ENCODE measurements at regions not wholly inside any gene's neighbourhood (a gene's known extent, or its start where the extent isn't known, plus 50 kb on each side); places are given as distances from the start of the nearest gene placed in this dataset.

DNA sequence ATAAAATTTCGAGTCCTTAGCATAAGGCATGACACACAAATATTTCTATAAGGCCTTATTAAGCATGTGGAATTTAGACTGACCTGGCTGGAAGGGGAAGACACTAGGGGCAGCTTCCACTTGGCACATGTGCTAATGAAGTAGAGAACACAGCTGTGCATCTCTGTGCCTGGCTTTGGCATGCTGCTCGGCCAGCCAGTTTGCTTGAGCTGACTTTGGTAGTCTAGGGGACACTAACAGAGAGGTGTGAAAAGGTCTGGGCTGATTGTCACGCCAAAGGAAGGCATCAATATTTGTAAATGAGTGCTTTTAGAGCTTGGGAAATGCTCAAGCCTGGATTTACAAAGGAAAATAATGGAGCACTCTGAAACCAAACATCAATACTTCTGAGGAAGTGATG lies 723.7 kb downstream of the PRELID2 start:
- Mint-ChIP-seq H3K4me3 (no peak overlapping the region), H3K4me1 (ENCODE audit: unreplicated experiment) (no peaks in the 10 kb centered on the region), H3K27ac (no peak overlapping the region), H3K27me3 (peaks cover 6% of the 10 kb centered on the region), H3K36me3 (no peaks in the 10 kb centered on the region), H3K9me3 (no peaks in the 10 kb centered on the region)
- no peak for DNase-seq (ENCODE audit: extremely low spot score, unreplicated experiment)
- TF ChIP-seq, protein P1, sequence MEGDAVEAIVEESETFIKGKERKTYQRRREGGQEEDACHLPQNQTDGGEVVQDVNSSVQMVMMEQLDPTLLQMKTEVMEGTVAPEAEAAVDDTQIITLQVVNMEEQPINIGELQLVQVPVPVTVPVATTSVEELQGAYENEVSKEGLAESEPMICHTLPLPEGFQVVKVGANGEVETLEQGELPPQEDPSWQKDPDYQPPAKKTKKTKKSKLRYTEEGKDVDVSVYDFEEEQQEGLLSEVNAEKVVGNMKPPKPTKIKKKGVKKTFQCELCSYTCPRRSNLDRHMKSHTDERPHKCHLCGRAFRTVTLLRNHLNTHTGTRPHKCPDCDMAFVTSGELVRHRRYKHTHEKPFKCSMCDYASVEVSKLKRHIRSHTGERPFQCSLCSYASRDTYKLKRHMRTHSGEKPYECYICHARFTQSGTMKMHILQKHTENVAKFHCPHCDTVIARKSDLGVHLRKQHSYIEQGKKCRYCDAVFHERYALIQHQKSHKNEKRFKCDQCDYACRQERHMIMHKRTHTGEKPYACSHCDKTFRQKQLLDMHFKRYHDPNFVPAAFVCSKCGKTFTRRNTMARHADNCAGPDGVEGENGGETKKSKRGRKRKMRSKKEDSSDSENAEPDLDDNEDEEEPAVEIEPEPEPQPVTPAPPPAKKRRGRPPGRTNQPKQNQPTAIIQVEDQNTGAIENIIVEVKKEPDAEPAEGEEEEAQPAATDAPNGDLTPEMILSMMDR (conservative IDR thresholded peaks at IDR 0.05), result no peak

DNA sequence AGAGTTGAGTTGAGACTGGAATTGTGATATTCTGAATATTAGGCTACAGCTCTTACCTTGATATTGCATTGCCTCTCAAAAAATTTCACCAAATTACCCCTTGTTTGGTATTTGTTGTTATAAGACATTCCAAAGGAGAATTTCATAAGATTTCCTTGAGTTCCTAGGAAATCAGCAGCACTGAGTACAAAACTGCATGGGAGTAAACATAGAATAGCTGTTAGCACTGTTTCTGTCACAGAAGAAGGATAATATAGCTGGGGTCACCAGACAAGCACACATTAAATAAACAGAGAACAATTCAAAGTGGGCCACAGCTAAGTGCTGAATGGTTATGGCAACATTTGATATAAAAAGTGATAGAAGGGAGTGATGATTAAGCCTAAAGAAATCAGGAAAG lies 724.3 kb downstream of the PRELID2 start:
- no peak for DNase-seq (ENCODE audit: extremely low spot score, unreplicated experiment)
- Mint-ChIP-seq H3K4me1 (ENCODE audit: unreplicated experiment) (no peaks in the 10 kb centered on the region), H3K9me3 (no peaks in the 10 kb centered on the region), H3K4me3 (no peak overlapping the region), H3K27ac (no peak overlapping the region), H3K27me3 (peaks cover 6% of the 10 kb centered on the region), H3K36me3 (no peaks in the 10 kb centered on the region)
- TF ChIP-seq, protein P1 (conservative IDR thresholded peaks at IDR 0.05), result no peak

DNA sequence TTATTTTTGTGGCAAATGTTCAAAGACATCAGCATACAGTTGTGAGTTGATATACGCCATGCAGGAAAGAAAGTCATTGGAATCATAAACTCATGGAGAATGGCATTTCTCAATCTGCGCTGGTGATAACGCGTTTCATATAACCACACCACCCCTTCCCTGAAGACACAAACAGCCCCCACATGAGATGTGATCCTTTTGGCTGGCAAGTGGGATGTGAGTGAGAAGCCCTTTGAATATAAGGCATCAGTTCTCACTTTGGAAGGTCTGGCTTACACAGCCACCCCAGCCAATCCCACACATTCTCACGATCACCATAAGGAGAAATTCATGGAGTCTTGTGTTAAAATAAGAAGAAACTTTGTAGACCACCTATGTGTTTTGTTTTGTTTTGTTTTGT lies 725.0 kb downstream of the PRELID2 start:
- Mint-ChIP-seq H3K27ac (no peak overlapping the region), H3K4me3 (no peak overlapping the region), H3K4me1 (ENCODE audit: unreplicated experiment) (no peaks in the 10 kb centered on the region), H3K27me3 (peaks cover 6% of the 10 kb centered on the region), H3K9me3 (no peaks in the 10 kb centered on the region), H3K36me3 (no peaks in the 10 kb centered on the region)
- DNase-seq (ENCODE audit: extremely low spot score, unreplicated experiment), result no peak
- TF ChIP-seq, protein P1 (conservative IDR thresholded peaks at IDR 0.05), result no peak

DNA sequence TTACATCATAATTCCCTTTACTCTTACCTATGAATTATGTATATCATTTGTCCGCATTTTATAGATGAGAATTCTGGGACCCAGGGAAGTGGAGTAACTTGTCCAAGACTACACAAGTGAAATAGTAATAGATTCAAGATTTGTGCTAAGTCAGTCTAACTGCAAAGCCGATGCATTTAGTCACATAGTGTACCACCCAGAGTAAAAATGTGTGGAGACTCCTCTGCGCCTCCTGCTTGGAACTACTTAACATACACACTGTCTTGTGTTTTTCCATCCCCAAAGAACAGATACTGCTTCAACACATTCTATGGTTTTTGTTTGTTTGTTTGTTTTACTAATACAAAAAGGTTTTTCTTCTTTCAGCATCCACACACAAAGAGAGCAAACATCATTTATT lies 729.8 kb downstream of the PRELID2 start:
- no peak for DNase-seq (ENCODE audit: extremely low spot score, unreplicated experiment)
- TF ChIP-seq, protein P1 (conservative IDR thresholded peaks at IDR 0.05), result no peak
- Mint-ChIP-seq H3K27me3 (no peaks in the 10 kb centered on the region), H3K4me3 (no peak overlapping the region), H3K36me3 (no peaks in the 10 kb centered on the region), H3K9me3 (no peaks in the 10 kb centered on the region), H3K4me1 (ENCODE audit: unreplicated experiment) (no peaks in the 10 kb centered on the region), H3K27ac (no peak overlapping the region)

DNA sequence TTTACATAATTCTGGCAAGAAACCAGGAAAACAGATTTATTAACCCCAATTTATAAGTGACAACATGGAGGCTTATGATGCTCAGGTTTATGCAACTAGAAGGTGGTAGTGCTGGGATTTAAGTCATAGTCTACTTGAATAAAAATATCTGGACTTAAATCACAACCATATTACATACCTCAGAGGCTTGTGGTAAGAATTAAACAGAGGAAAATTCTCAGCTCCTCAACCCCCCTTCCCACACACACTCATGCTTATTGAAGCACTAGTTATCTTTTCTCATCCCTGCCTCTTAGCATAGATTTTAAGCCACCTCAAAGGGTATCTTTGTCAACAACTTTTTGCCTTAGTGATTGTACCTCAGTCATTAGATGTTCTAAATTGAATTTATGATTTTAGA lies 731.0 kb downstream of the PRELID2 start:
- Mint-ChIP-seq H3K4me1 (ENCODE audit: unreplicated experiment) (no peaks in the 10 kb centered on the region), H3K27me3 (no peaks in the 10 kb centered on the region), H3K36me3 (no peaks in the 10 kb centered on the region), H3K4me3 (no peak overlapping the region), H3K9me3 (no peaks in the 10 kb centered on the region), H3K27ac (no peak overlapping the region)
- TF ChIP-seq, protein P1 (conservative IDR thresholded peaks at IDR 0.05), result no peak
- no peak for DNase-seq (ENCODE audit: extremely low spot score, unreplicated experiment)

DNA sequence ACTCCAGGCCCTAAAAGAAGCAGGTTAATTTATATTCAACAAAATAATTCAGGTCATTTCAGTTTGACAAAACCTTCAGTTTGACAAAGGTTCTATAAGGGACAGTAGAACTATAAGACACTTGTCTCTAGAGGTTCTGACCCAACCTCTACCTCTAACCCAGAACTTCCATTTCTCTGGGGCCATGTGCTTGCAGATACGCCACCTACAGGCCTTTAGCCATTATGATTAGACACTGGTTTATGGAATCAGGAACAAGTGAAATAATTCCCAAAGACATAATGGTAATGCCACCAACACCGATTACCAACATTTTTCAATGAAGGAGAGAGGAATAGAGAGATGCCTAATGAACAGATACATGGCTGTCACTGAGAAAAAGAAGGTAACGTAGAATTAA lies 733.9 kb downstream of the PRELID2 start:
- no peak overlapping the region for H3K4me3 Mint-ChIP-seq
- no peak overlapping the region for H3K27ac Mint-ChIP-seq
- no peaks in the 10 kb centered on the region for H3K27me3 Mint-ChIP-seq
- no peaks in the 10 kb centered on the region for H3K36me3 Mint-ChIP-seq
- H3K4me1 Mint-ChIP-seq (ENCODE audit: unreplicated experiment), result no peaks in the 10 kb centered on the region
- no peaks in the 10 kb centered on the region for H3K9me3 Mint-ChIP-seq
- TF ChIP-seq, protein P1 (conservative IDR thresholded peaks at IDR 0.05), result peak; percentile 60
- no peak for DNase-seq (ENCODE audit: extremely low spot score, unreplicated experiment)
